ENCODE measurements at regions not wholly inside any gene's neighbourhood (a gene's known extent, or its start where the extent isn't known, plus 50 kb on each side); places are given as distances from the start of the nearest gene placed in this dataset.

DNA sequence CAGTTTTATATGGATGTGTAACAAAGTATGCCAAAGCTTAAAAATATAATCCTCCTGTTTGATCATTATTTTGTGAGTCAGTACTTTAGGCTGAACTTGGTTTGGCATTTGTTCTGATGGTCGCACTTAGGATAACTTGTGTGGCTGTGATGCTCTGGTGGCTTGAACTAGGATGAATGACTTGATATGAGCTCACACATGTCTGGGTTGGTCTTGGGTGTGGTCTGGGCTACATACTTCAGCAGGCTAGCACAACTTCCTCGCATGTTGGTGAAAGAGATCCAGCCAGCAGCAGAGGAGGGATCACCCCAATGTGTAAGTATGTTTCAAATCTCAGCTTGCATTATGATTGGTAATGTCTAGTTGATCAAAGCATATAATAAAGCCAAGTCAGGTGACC is 969.1 kb upstream of the PCDH9 start:
- no peak for ATAC-seq
- H3K4me2 ChIP-seq = no peak overlapping the region
- CTCF ChIA-PET = no interaction called here
- H3K4me1 ChIP-seq = no peaks in the 10 kb centered on the region
- no peak overlapping the region for H3K27ac ChIP-seq
- no peak overlapping the region for H3K4me3 ChIP-seq
- 60% methylated on average over 2 of the region's 2 CpGs for WGBS (ENCODE audit: missing lambda C conversion rate)
- no peaks in the 10 kb centered on the region for H3K9me3 ChIP-seq
- no peak for TF ChIP-seq RFX5 (IDR thresholded peaks at IDR 0.05)
- TF ChIP-seq, protein P1, sequence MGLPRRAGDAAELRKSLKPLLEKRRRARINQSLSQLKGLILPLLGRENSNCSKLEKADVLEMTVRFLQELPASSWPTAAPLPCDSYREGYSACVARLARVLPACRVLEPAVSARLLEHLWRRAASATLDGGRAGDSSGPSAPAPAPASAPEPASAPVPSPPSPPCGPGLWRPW (IDR thresholded peaks at IDR 0.05) = no peak
- TF ChIP-seq CBX2 (IDR thresholded peaks at IDR 0.05; ENCODE audit: borderline replicate concordance, low read depth) = no peak
- no peak for TF ChIP-seq ZNF302 (CRISPR knock-in tag; IDR thresholded peaks at IDR 0.05)
- TF ChIP-seq, protein P2, sequence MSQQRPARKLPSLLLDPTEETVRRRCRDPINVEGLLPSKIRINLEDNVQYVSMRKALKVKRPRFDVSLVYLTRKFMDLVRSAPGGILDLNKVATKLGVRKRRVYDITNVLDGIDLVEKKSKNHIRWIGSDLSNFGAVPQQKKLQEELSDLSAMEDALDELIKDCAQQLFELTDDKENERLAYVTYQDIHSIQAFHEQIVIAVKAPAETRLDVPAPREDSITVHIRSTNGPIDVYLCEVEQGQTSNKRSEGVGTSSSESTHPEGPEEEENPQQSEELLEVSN (IDR thresholded peaks at IDR 0.05; ENCODE audit: borderline replicate concordance, low read depth) = no peak
- TF ChIP-seq GATA3 (IDR thresholded peaks at IDR 0.05; ENCODE audit: borderline replicate concordance) = no peak
- TF ChIP-seq, protein P3, sequence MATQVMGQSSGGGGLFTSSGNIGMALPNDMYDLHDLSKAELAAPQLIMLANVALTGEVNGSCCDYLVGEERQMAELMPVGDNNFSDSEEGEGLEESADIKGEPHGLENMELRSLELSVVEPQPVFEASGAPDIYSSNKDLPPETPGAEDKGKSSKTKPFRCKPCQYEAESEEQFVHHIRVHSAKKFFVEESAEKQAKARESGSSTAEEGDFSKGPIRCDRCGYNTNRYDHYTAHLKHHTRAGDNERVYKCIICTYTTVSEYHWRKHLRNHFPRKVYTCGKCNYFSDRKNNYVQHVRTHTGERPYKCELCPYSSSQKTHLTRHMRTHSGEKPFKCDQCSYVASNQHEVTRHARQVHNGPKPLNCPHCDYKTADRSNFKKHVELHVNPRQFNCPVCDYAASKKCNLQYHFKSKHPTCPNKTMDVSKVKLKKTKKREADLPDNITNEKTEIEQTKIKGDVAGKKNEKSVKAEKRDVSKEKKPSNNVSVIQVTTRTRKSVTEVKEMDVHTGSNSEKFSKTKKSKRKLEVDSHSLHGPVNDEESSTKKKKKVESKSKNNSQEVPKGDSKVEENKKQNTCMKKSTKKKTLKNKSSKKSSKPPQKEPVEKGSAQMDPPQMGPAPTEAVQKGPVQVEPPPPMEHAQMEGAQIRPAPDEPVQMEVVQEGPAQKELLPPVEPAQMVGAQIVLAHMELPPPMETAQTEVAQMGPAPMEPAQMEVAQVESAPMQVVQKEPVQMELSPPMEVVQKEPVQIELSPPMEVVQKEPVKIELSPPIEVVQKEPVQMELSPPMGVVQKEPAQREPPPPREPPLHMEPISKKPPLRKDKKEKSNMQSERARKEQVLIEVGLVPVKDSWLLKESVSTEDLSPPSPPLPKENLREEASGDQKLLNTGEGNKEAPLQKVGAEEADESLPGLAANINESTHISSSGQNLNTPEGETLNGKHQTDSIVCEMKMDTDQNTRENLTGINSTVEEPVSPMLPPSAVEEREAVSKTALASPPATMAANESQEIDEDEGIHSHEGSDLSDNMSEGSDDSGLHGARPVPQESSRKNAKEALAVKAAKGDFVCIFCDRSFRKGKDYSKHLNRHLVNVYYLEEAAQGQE (IDR thresholded peaks at IDR 0.05) = no peak
- TF ChIP-seq KDM5A (IDR thresholded peaks at IDR 0.05) = no peak
- TF ChIP-seq MYC (IDR thresholded peaks at IDR 0.05; ENCODE audit: borderline replicate concordance, low read length) = no peak
- TF ChIP-seq, protein P4, sequence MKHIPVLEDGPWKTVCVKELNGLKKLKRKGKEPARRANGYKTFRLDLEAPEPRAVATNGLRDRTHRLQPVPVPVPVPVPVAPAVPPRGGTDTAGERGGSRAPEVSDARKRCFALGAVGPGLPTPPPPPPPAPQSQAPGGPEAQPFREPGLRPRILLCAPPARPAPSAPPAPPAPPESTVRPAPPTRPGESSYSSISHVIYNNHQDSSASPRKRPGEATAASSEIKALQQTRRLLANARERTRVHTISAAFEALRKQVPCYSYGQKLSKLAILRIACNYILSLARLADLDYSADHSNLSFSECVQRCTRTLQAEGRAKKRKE (CRISPR knock-in tag; IDR thresholded peaks at IDR 0.05; ENCODE audit: low read depth) = no peak
- TF ChIP-seq, protein P5, sequence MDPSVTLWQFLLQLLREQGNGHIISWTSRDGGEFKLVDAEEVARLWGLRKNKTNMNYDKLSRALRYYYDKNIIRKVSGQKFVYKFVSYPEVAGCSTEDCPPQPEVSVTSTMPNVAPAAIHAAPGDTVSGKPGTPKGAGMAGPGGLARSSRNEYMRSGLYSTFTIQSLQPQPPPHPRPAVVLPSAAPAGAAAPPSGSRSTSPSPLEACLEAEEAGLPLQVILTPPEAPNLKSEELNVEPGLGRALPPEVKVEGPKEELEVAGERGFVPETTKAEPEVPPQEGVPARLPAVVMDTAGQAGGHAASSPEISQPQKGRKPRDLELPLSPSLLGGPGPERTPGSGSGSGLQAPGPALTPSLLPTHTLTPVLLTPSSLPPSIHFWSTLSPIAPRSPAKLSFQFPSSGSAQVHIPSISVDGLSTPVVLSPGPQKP (IDR thresholded peaks at IDR 0.05; ENCODE audit: low read depth, low read length) = no peak
- TF ChIP-seq RAD21 (conservative IDR thresholded peaks at IDR 0.05 in 1 of 2, IDR thresholded peaks at IDR 0.05 in 1 of 2) = no peak
- TF ChIP-seq CHD2 (IDR thresholded peaks at IDR 0.05; ENCODE audit: low read length, partially characterized antibody) = no peak
- no peak for TF ChIP-seq RCOR1 (IDR thresholded peaks at IDR 0.05; ENCODE audit: low read depth, low read length)
- no peak for TF ChIP-seq EP300 (IDR thresholded peaks at IDR 0.05)
- no peak for TF ChIP-seq ZSCAN20 (CRISPR knock-in tag; IDR thresholded peaks at IDR 0.05)
- TF ChIP-seq, protein P6, sequence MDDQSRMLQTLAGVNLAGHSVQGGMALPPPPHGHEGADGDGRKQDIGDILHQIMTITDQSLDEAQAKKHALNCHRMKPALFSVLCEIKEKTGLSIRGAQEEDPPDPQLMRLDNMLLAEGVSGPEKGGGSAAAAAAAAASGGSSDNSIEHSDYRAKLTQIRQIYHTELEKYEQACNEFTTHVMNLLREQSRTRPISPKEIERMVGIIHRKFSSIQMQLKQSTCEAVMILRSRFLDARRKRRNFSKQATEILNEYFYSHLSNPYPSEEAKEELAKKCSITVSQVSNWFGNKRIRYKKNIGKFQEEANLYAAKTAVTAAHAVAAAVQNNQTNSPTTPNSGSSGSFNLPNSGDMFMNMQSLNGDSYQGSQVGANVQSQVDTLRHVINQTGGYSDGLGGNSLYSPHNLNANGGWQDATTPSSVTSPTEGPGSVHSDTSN (IDR thresholded peaks at IDR 0.05) = no peak
- no peak for TF ChIP-seq RARB (CRISPR knock-in tag; IDR thresholded peaks at IDR 0.05)
- no peak for FAIRE-seq
- DNase-seq (ENCODE audit: low read depth in 1 of 2, low spot score in 1 of 2) = no peak
- POLR2A ChIA-PET = no interaction called here

DNA sequence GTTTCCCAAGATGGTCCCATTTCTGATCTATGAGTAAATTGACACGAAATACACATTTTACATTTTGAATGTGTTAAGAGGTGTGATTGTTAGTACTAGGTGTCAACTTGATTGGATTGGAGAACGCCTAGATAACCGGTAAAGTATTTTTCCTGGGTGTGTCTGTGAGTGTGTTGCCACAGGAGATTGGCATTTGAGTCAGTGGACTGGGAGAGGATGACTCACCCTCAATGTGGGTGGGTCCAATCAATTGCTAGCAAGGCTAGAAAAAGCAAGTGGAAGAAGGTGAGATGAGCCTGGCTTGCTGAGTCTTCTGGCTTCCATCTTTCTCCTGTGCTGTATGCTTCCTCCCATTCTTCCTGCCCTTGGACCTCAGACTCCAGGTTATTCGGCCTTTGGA is 960.7 kb upstream of the PCDH9 start:
- DNase-seq (ENCODE audit: low read depth in 1 of 2, low spot score in 1 of 2) (peak in 1 of 2 experiments; percentile 48), ATAC-seq (0 out of 6 replicates have a peak, but pooled peaks of 1 of the 2 experiments have one; percentile 30), FAIRE-seq (no peak)
- ChIA-PET POLR2A (no interaction called here), CTCF (no interaction called here)
- H3K9me3 ChIP-seq = no peaks in the 10 kb centered on the region
- 28% methylated on average over 4 of the region's 4 CpGs for WGBS (ENCODE audit: missing lambda C conversion rate)
- no peak overlapping the region for H3K4me2 ChIP-seq
- no peaks in the 10 kb centered on the region for H3K4me1 ChIP-seq
- H3K4me3 ChIP-seq = no peak overlapping the region
- no peak overlapping the region for H3K27ac ChIP-seq
- TF ChIP-seq, protein P5 (IDR thresholded peaks at IDR 0.05; ENCODE audit: low read depth, low read length) = no peak
- TF ChIP-seq KDM5A (IDR thresholded peaks at IDR 0.05) = no peak
- TF ChIP-seq FOSL2 (IDR thresholded peaks at IDR 0.05) = no peak
- TF ChIP-seq FOSL2 (CRISPR knock-in tag; IDR thresholded peaks at IDR 0.05) = peak; percentile 48; the same call in 1 of the 2 replicates
- TF ChIP-seq, protein P3 (IDR thresholded peaks at IDR 0.05) = no peak
- no peak for TF ChIP-seq SMC3 (IDR thresholded peaks at IDR 0.05)
